Posterior cingulate gyrus (tissue), 11 donors: ENCODE measurements at regions not wholly inside any gene's neighbourhood (a gene's known extent, or its start where the extent isn't known, plus 50 kb on each side); places are given as distances from the start of the nearest gene placed in this dataset.
"Not testable (repeated sequence)": the region's sequence is repeated elsewhere in the genome, so short reads cannot be mapped to it uniquely, and the experiment has no call there.

Experiments
- DNase-seq, 10 donors: peaks; one replicate each; pipeline versions ENCODE4 v3.0.0 to v3.0.0-alpha.2; 2020 to 2021; ENCODE audit warnings: mixed read lengths in 3 of 10
- intact Hi-C: fragments of 100-400 bp; cut with DNase I; formaldehyde crosslinking; loops from one replicate; pipeline ENCODE4 v1.15.1; 2023

- intact Hi-C loops: no loop called here
- DNase-seq: no peak
These were observed 445.0 kb downstream of the GXYLT1 start for GRCh38 chr12:41699658-41700057.

GRCh38 chr12:41697161-41697560 is 447.5 kb downstream of the GXYLT1 start:
- no peak for DNase-seq
- intact Hi-C loops: no loop called here

GRCh38 chr12:41684997-41685396 is 459.7 kb downstream of the GXYLT1 start:
- intact Hi-C loops: no loop called here
- no peak for DNase-seq

- intact Hi-C loops: no loop called here
- DNase-seq: no peak
These were observed 461.0 kb downstream of the GXYLT1 start for GRCh38 chr12:41683513-41684240.

- DNase-seq: no peak
- intact Hi-C loops: no loop called here
These were observed 461.7 kb downstream of the GXYLT1 start for GRCh38 chr12:41683023-41683422.

GRCh38 chr12:41681898-41682297 is 462.8 kb downstream of the GXYLT1 start:
- intact Hi-C loops: no loop called here
- DNase-seq: no peak

GRCh38 chr12:41680155-41680554 is 464.5 kb downstream of the GXYLT1 start:
- DNase-seq: no peak
- intact Hi-C loops: no loop called here

GRCh38 chr12:41663598-41664265 is 475.6 kb downstream of the PDZRN4 start:
- intact Hi-C loops: loop anchor here (5.0 kb wide), 1 partner anchor 386 kb away; no protein-coding TSS in a partner anchor
- no peak for DNase-seq

- intact Hi-C loops: loop anchor here (5.0 kb wide), 1 partner anchor 384 kb away; no protein-coding TSS in a partner anchor
- DNase-seq: no peak
These were observed 473.1 kb downstream of the PDZRN4 start for GRCh38 chr12:41661141-41661765.

- intact Hi-C loops: no loop called here
- no peak for DNase-seq
These were observed 468.3 kb downstream of the PDZRN4 start for GRCh38 chr12:41656454-41656853.

GRCh38 chr12:41653386-41654326 is 465.5 kb downstream of the PDZRN4 start:
- intact Hi-C loops: no loop called here
- no peak for DNase-seq

- DNase-seq: no peak
- intact Hi-C loops: no loop called here
These were observed 464.9 kb downstream of the PDZRN4 start for GRCh38 chr12:41652981-41653380.

- DNase-seq: no peak
- intact Hi-C loops: no loop called here
These were observed 457.5 kb downstream of the PDZRN4 start for GRCh38 chr12:41645624-41646023.

GRCh38 chr12:41642808-41643207 is 454.7 kb downstream of the PDZRN4 start:
- DNase-seq, intact Hi-C loops: not testable (repeated sequence)

- intact Hi-C loops: no loop called here
- no peak for DNase-seq
These were observed 448.5 kb downstream of the PDZRN4 start for GRCh38 chr12:41636653-41637052.

GRCh38 chr12:41635626-41636364 is 447.7 kb downstream of the PDZRN4 start:
- DNase-seq: no peak
- intact Hi-C loops: no loop called here

- no peak for DNase-seq
- intact Hi-C loops: no loop called here
These were observed 446.0 kb downstream of the PDZRN4 start for GRCh38 chr12:41634091-41634490.

- intact Hi-C loops: no loop called here
- DNase-seq: no peak
These were observed 441.5 kb downstream of the PDZRN4 start for GRCh38 chr12:41629611-41630010.

GRCh38 chr12:41627476-41627875 is 439.4 kb downstream of the PDZRN4 start:
- intact Hi-C loops: no loop called here
- no peak for DNase-seq

- no peak for DNase-seq
- intact Hi-C loops: no loop called here
These were observed 436.5 kb downstream of the PDZRN4 start for GRCh38 chr12:41624571-41624970.
